ENCODE measurements at regions not wholly inside any gene's neighbourhood (a gene's known extent, or its start where the extent isn't known, plus 50 kb on each side); places are given as distances from the start of the nearest gene placed in this dataset.

DNA sequence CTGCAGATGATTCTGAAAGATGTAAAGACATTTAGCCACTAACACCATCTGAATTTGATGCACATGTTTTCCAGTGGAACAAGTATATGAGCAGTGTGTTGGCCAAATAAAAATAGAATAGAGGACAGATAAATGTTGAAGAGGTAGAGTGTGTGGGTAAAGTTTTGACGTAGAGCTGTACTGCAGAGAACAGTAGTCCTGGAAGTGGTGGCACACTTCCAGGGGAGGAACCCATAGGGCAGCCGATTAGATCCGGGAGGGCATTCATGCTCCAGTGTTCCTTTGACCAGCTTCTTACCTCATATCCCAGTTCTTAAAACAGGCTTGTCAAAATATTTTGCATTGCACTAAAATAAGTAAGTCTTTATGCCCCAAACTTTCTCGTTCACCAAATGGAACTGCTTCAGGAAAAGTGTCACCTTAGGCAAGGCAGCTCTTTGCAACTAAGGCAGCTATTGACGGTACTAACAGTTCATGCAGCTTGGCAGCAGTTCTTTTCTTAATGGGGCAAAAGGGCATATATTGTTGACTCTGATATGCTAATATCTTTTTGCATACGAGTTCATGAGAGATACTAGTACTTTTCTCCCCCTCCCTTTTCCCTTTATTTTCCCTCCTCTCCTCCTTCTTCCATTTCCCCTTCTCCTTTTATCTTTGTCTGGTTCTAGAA is 429.3 kb upstream of the AZI2 start:
- TF ChIP-seq, protein P1, sequence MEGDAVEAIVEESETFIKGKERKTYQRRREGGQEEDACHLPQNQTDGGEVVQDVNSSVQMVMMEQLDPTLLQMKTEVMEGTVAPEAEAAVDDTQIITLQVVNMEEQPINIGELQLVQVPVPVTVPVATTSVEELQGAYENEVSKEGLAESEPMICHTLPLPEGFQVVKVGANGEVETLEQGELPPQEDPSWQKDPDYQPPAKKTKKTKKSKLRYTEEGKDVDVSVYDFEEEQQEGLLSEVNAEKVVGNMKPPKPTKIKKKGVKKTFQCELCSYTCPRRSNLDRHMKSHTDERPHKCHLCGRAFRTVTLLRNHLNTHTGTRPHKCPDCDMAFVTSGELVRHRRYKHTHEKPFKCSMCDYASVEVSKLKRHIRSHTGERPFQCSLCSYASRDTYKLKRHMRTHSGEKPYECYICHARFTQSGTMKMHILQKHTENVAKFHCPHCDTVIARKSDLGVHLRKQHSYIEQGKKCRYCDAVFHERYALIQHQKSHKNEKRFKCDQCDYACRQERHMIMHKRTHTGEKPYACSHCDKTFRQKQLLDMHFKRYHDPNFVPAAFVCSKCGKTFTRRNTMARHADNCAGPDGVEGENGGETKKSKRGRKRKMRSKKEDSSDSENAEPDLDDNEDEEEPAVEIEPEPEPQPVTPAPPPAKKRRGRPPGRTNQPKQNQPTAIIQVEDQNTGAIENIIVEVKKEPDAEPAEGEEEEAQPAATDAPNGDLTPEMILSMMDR (IDR thresholded peaks at IDR 0.05): no peak
- TF ChIP-seq POLR2A (IDR thresholded peaks at IDR 0.05): no peak

Measured in heart left ventricle (tissue), 13 donors.